Activated CD8-positive, alpha-beta memory T cell treated with anti-CD3 and anti-CD28 coated beads, Interleukin-2, amount 50 U/mL, for 1 hour (primary cell): ENCODE measurements at regions not wholly inside any gene's neighbourhood (a gene's known extent, or its start where the extent isn't known, plus 50 kb on each side); places are given as distances from the start of the nearest gene placed in this dataset.
"Not testable (repeated sequence)": the region's sequence is repeated elsewhere in the genome, so short reads cannot be mapped to it uniquely, and the experiment has no call there.

ENCODE experiments used
- DNase-seq: peaks from one replicate; pipeline ENCODE4 v3.0.0-alpha.2; 2020; ENCODE audit errors: extremely low read depth

GRCh38 chr5:157976429-157976828, 117.5 kb upstream of the CLINT1 start:
- DNase-seq: no peak

DNA sequence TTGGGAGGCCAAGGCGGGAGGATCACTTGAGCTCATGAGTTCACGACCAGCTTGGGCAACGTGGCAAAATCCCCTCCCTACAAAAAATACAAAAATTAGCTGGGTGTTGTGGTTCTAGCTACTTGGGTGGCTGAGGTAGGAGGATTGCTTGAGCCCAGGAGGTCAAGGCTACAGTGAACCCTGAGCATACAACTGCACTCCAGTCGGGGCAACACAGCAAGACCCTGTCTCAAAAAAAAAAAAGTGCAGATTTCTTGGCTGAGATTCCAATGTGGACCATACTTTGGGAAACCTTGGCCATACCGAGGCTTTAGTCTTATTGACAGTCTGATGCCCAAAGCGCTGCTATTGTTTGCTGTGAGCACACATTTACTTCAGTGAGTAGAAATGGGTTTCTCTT, 113.6 kb upstream of the CLINT1 start:
- no peak for DNase-seq

DNA sequence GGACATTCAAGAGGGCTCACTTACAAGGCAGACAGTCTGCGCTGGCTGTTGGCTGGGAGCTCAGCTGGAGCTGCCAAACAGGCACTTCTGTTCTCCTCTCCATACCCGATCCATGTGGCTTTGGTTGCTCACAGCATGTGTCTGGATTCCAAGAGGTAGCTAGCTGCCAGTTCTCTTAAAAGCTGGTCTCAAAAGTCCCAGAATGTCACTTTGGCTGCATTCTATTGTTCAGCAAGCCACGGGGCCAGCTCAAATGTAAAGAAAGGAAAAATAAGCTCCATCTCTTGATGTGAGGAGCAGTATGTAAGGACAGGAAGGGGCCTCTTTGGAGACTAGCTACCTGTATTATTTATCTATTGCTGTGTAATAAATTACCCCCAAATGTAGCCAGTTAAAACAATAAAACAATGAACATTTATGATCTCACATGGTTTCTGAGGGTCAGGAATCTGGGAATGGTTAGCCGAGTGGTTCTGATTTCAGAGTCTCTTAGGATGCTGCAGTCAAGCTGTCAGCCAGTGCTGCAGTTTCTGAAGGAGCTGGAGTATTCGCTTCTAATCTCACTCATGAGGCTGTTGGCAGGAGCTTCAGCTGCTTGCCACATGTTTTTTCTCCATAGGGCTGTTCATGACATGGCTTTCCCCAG, 112.7 kb upstream of the CLINT1 start:
- no peak for DNase-seq

- DNase-seq: not testable (repeated sequence)
These were observed 109.6 kb upstream of the CLINT1 start for GRCh38 chr5:157968570-157968969.

- no peak for DNase-seq
These were observed 107.0 kb upstream of the CLINT1 start for GRCh38 chr5:157965989-157966388.

DNA sequence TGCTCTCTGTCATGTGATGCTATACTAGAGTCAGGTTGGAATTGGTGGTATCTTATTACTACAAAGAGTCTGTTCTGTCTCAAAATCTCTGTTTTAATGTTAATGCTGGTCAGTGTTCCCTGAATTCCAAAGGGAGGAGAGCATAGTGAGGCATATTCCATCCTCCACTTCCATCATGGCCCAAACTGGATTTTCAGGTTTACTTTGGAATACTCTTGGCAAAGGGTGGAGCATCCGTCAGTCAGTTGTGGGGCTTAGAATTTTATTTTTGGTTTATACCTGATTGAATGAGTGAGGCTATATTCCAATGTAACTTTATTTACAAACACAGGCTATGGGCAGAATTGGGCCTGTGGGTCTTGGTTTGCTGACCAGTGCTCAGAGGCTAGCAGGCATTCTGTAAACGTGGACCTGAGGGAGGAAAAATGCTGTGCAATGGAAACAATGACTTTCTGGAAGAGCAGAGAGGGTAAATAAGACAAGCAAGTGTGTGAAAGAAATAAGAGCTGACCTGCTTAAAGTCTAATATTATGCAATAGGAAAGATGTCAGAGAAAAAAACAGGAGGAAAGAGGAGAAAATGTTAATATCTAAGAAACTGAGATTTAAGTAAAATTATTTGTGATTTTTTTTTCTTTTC, 106.2 kb upstream of the CLINT1 start:
- no peak for DNase-seq

GRCh38 chr5:157963761-157964160, 104.8 kb upstream of the CLINT1 start:
- no peak for DNase-seq

GRCh38 chr5:157963244-157963643, 104.3 kb upstream of the CLINT1 start:
- no peak for DNase-seq

DNA sequence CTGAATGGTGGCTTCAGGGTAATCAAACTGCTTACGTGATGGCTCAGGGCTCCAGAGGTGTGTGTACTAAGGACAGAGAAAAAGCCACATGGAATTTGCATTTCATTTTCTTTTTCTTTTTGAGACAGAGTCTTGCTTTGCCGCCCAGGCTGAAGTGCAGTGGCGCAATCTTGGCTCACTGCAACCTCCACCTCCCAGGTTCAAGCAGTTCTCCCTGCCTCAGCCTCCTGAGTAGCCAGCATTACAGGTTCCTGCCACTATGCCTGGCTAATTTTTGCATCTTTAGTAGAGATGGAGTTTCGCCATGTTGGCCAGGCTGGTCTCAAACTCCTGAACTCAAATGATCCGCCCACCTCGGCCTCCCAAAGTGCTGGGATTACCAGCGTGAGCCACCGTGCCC, 103.7 kb upstream of the CLINT1 start:
- DNase-seq: not testable (repeated sequence)

DNA sequence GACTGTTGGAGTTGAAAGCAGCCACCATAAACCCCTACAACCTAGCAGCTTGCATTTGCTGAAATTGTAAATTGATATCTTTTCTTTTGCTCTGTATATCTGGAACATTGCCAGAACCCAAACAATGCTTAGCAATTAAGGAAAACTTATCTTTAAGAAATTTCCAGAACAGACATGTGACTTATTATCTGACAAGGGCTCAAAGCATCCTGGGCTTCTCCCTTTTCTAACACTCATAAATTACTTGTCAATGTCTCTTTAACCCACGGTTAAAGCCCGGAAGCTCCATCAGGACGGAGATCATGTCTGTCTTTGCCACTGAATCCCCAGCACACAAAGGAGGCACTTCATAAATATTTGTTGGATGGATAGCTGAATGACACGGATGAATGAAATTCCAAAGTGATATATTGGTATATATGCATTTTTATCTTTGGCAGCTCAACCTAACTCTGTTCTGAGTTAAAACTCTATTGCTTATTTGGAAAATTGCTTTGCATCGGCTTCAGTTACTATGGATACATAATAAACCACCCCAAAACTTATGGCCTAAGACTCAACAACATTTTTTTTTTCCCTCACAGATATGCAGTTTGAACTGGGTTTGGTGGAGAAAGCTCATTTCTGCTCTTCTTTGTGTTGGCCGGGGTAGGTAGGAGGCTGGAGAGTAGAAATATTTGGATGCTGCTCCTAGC, 103.1 kb upstream of the CLINT1 start:
- DNase-seq: no peak

- no peak for DNase-seq
These were observed 102.2 kb upstream of the CLINT1 start for GRCh38 chr5:157961176-157961575.

DNA sequence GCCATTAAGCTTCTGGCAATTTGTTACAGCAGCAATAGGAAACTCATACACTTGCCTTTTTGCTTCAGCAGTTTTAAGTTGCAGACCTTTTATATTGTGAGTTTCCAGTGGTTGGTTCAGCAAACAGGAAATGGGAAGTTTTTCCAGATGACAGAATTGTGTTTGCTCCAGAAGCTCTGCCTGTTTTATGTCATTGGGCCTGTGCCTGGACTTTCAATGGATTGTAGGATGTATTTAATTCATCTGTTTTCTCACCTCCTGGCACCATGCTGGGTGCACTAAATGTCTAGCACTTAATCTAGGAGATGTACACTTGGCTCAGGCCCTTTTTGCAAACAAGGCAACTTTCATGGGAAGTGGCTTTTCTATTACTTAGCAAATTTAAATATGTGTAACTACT, 100.4 kb upstream of the CLINT1 start:
- no peak for DNase-seq

DNA sequence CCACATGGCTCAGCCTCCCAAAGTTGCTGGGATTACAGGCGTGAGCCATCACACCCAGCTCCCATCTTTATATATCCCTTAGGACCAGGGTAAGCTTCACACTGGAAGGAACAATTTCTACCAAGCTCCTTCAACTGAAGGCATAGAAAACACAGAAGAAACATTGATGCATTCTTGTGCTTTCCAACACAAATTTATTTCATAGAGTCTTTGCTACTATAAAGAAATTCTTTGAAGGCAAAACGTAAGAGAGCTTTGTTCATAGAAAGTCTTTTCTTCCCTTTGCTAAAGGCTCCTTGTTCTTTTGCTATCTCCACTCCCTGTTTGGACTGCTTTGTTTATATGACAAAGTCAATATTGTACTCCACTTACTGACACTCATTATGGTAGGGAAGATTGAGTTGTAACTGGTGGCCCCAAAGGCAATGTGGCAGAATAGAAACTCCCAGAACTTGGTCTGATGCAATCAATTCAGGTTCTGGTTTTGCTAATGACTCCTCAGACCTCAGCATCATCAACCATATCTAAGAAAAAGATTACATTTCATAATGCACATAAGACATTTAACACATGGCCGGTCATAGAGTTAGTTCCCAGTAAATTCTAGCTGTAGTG, 97.4 kb upstream of the CLINT1 start:
- no peak for DNase-seq

GRCh38 chr5:157955541-157956172, 96.7 kb upstream of the CLINT1 start:
- DNase-seq: no peak

GRCh38 chr5:157952374-157952685, 93.4 kb upstream of the CLINT1 start:
- no peak for DNase-seq

- no peak for DNase-seq
These were observed 92.9 kb upstream of the CLINT1 start for GRCh38 chr5:157951673-157952373.

- no peak for DNase-seq
These were observed 90.6 kb upstream of the CLINT1 start for GRCh38 chr5:157949520-157949919.

- peak; percentile 40 for DNase-seq
These were observed 89.9 kb upstream of the CLINT1 start for GRCh38 chr5:157948738-157949410.

GRCh38 chr5:157947156-157947555, 88.2 kb upstream of the CLINT1 start:
- DNase-seq: no peak

DNA sequence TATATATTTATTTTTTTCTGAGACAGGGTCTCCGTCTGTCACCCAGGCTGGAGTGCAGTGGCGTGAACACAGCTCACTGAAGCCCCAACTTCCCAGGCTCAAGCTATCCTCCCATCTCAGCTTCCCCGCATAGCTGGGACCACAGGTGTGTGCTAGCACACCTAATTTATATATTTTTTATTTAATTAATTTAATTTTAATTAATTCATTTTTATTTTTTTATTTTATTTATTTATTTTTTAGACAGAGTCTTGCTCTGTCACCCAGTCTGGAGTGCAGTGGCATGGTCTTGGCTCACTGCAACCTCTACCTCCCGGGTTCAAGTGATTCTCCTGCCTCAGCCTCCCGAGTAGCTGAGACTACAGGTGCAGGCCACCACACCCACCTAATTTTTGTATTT, 86.9 kb upstream of the CLINT1 start:
- not testable (repeated sequence) for DNase-seq

DNA sequence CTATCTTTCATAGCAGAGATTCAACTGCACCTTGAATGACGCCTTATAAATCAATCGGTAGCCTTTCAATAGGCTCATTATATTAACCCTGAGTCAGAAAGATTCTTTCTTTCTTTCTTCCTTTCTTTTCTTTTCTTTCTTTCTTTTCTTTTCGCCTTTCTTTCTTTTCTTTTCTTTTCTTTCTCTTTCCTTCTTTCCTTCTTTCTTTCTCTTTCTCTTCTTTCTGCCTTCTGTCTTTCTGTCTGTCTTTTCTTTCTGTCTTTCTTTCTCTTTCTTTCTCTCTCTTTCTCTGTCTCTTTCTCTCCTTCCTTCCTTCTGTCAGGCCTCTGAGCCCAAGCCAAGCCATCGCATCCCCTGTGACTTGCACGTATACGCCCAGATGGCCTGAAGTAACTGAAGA, 86.0 kb upstream of the CLINT1 start:
- DNase-seq: no peak
